SK-N-SH (cell line): ENCODE measurements at regions not wholly inside any gene's neighbourhood (a gene's known extent, or its start where the extent isn't known, plus 50 kb on each side); places are given as distances from the start of the nearest gene placed in this dataset.

Source experiments
- CTCF ChIA-PET: fragments of 300-600, 350-600 bp; formaldehyde crosslinking; extraction: SDS; loops from one replicate; lab custom pipeline; 2021; lab: Yijun Ruan, JAX
- POLR2A ChIA-PET: fragments of 350-600 bp; sonication (Branson Sonifier 250); formaldehyde crosslinking; extraction: SDS; loops from one replicate; lab custom pipeline; 2020; ENCODE audit warnings: antibody characterized with exemption, inconsistent platforms; lab: Yijun Ruan, JAX
- DNase-seq: peaks from one replicate; pipeline ENCODE4 v3.0.0; 2012
- H2AFZ ChIP-seq: fragments of 200-600 bp; sonication (generic); 2 replicates; pipeline ENCODE4 v1.8.1; 2016; ENCODE audit warnings: antibody characterized with exemption, mild to moderate bottlenecking, low read depth
- H3F3A ChIP-seq: fragments of 200-600 bp; sonication (generic); replicated peaks from 2 replicates; pipeline ENCODE3; 2016; ENCODE audit warnings: antibody characterized with exemption, mild to moderate bottlenecking; ENCODE audit not compliant: insufficient read depth
- H3K27ac ChIP-seq, 2 experiments: fragments of 200-500 bp in 1 of 2; fragments of 200-600 bp in 1 of 2; sonication (Bioruptor generic) in 1 of 2; sonication (generic), shearing (Covaris generic) in 1 of 2; 2 replicates each; pipeline versions ENCODE4 v1.5.1 to v1.6.1; 2014 to 2016; ENCODE audit warnings: low read depth in 2 of 2, inconsistent platforms in 1 of 2, low read length in 1 of 2, mild to moderate bottlenecking in 1 of 2, mixed read lengths in 1 of 2
- H3K27me3 ChIP-seq: fragments of 200-600 bp; sonication (generic), shearing (Covaris generic); 2 replicates; pipeline ENCODE4 v1.6.1; 2016; ENCODE audit warnings: mixed run types; ENCODE audit not compliant: insufficient read depth
- H3K36me3 ChIP-seq, 2 experiments: fragments of 200-500 bp in 1 of 2; fragments of 200-600 bp in 1 of 2; sonication (Bioruptor generic) in 1 of 2; sonication (generic) in 1 of 2; replicated peaks in 1 of 2; 2 replicates each; pipeline versions ENCODE3 to v1.5.1; 2014 to 2016; ENCODE audit warnings: low read length in 1 of 2, mild to moderate bottlenecking in 1 of 2; ENCODE audit not compliant: insufficient read depth in 2 of 2, control insufficient read depth in 1 of 2
- H3K4me1 ChIP-seq, 2 experiments: fragments of 200-500 bp in 1 of 2; fragments of 200-600 bp in 1 of 2; sonication (Bioruptor generic) in 1 of 2; sonication (generic), shearing (Covaris generic) in 1 of 2; 2 replicates each; pipeline versions ENCODE4 v1.5.1 to v1.6.1; 2014 to 2016; ENCODE audit warnings: low read depth in 1 of 2, low read length in 1 of 2, mixed run types in 1 of 2; ENCODE audit not compliant: insufficient read depth in 2 of 2, control insufficient read depth in 1 of 2
- H3K4me2 ChIP-seq: fragments of 200-600 bp; sonication (generic), shearing (Covaris generic); 2 replicates; pipeline ENCODE4 v1.6.1; 2017; ENCODE audit warnings: mixed run types
- H3K4me3 ChIP-seq, 2 experiments: fragments of 200-500 bp in 1 of 2; fragments of 200-600 bp in 1 of 2; sonication (Bioruptor generic) in 1 of 2; sonication (generic), shearing (Covaris generic) in 1 of 2; 2 replicates each; pipeline versions ENCODE4 v1.5.1 to v1.8.1; 2014 to 2016; ENCODE audit warnings: low read depth in 2 of 2, inconsistent platforms in 1 of 2, low read length in 1 of 2, mild to moderate bottlenecking in 1 of 2, mixed read lengths in 1 of 2, moderate library complexity in 1 of 2
- H3K79me2 ChIP-seq: fragments of 200-600 bp; sonication (generic); 2 replicates; pipeline ENCODE4 v1.8.1; 2017; ENCODE audit warnings: mild to moderate bottlenecking; ENCODE audit not compliant: insufficient read depth
- H3K9ac ChIP-seq: fragments of 200-600 bp; sonication (generic); 2 replicates; pipeline ENCODE4 v1.6.1; 2017; ENCODE audit warnings: mixed run types
- H3K9me2 ChIP-seq: fragments of 200-600 bp; sonication (generic); 2 replicates; pipeline ENCODE4 v1.6.1; 2017; ENCODE audit warnings: mixed run types
- H3K9me3 ChIP-seq: fragments of 200-600 bp; sonication (generic); 2 replicates; pipeline ENCODE4 v1.6.1; 2017; ENCODE audit warnings: mixed run types, mild to moderate bottlenecking, moderate library complexity
- H4K20me1 ChIP-seq: fragments of 200-600 bp; sonication (generic); 2 replicates; pipeline ENCODE4 v1.6.1; 2017; ENCODE audit warnings: mild to moderate bottlenecking, mixed run types; ENCODE audit not compliant: insufficient read depth
- CHD2 ChIP-seq: fragments of 150-350 bp; IDR thresholded peaks from 2 replicates; pipeline ENCODE4 v1.6.1; 2018; ENCODE audit warnings: low read length; ENCODE audit not compliant: partially characterized antibody
- EP300 ChIP-seq, 2 experiments: IDR thresholded peaks; 2 replicates each; pipeline versions ENCODE4 v1.4.0 to v1.6.1; 2012; ENCODE audit warnings: borderline replicate concordance in 1 of 2, low read depth in 1 of 2, low read length in 1 of 2
- EZH2phosphoT487 ChIP-seq: fragments of 200-600 bp; sonication (generic); IDR thresholded peaks from 2 replicates; pipeline ENCODE4 v1.6.1; 2017; ENCODE audit warnings: low read depth, mixed run types, mild to moderate bottlenecking, antibody characterized with exemption, moderate library complexity, borderline replicate concordance
- FOXJ3 ChIP-seq: sonication (generic); formaldehyde crosslinking; IDR thresholded peaks from 2 replicates; pipeline ENCODE4 v1.5.1; 2020; ENCODE audit warnings: mild to moderate bottlenecking, missing genetic modification reagents
- GATA2 ChIP-seq: sonication (generic); formaldehyde crosslinking; IDR thresholded peaks from 2 replicates; pipeline ENCODE4 v1.5.0; 2020; ENCODE audit warnings: mild to moderate bottlenecking, missing genetic modification reagents
- MXI1 ChIP-seq: IDR thresholded peaks from 2 replicates; pipeline ENCODE4 v1.6.1; 2012; ENCODE audit warnings: mild to moderate bottlenecking, low read depth, low read length, improper control_type of control experiment
- NFIC ChIP-seq: IDR thresholded peaks from 2 replicates; pipeline ENCODE4 v1.4.0; 2012; ENCODE audit warnings: borderline replicate concordance
- POLR2AphosphoS5 ChIP-seq: IDR thresholded peaks from 2 replicates; pipeline ENCODE4 v1.6.1; 2012; ENCODE audit warnings: low read depth, low read length
- RAD21 ChIP-seq: IDR thresholded peaks from 2 replicates; pipeline ENCODE4 v1.6.1; 2012; ENCODE audit warnings: mild to moderate bottlenecking, low read length
- RCOR1 ChIP-seq: fragments of 150-350 bp; IDR thresholded peaks from 2 replicates; pipeline ENCODE4 v1.6.1; 2017; ENCODE audit warnings: antibody characterized with exemption, low read length
- SMC3 ChIP-seq: IDR thresholded peaks from 2 replicates; pipeline ENCODE4 v1.6.1; 2012; ENCODE audit warnings: low read depth, low read length, improper control_type of control experiment
- TCF12 ChIP-seq: IDR thresholded peaks from 2 replicates; pipeline ENCODE4 v1.4.0; 2012
- TEAD4 ChIP-seq: IDR thresholded peaks from 2 replicates; pipeline ENCODE4 v1.4.0; 2012; ENCODE audit warnings: mild to moderate bottlenecking, borderline replicate concordance; ENCODE audit not compliant: insufficient read depth
- WGBS: methylation state at CpG from one replicate; pipeline ENCODE4 v1.1.6; 2017; ENCODE audit warnings: low lambda C conversion rate; 5-methylcytosine and 5-hydroxymethylcytosine counted together
- TF ChIP-seq, protein P1 (sequence below): IDR thresholded peaks from 2 replicates; pipeline ENCODE4; 2012
- TF ChIP-seq, protein P2 (sequence below): IDR thresholded peaks from 2 replicates; pipeline ENCODE4 v1.4.0; 2012; ENCODE audit warnings: low read depth, borderline replicate concordance

DNA sequence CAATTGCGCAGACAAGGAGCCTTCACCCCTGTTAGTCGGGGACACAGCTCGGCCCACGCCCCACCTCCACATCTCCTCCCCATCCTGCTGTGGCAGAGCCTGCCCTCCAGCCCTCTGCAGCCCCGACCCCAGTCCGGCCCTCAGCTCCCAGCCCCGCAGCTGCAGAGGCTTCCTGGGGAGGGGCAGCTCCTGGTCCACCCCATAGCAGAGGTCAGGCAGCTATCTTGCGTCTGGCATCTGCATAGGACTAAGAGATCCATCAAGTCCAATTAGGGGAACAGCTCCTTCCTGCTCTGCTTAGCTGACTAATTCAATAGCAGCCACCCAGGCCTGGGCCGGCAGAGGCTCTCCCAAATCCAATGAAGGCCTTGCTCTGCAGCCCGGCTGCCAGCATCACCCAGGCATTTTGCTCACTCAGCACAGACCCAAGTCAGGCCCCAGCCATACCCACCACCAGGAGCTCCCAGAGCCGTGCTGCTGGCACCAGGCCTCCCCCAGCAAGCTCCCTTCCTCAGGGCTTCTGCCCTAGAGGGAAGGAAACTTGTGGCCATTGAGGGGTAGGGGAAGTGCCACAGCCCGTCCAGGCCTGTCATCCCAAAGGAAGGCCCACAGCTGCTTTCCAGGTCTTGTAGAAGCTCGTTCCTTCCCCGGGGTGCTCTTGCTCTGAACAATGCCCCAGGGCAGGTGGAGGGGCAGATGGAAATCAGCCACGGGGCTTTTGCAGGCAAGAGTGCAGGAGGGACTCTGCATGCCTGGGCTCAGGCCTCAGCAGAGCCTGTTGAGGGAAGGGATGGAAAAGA, 106.2 kb upstream of the RET start:
- peaks cover 0 to 59% of the 10 kb centered on the region in 2 experiments; a peak in 2 of 4 replicates for H3K4me1 ChIP-seq
- no peaks in the 10 kb centered on the region for H3K9me2 ChIP-seq
- no peak overlapping the region for H3K4me2 ChIP-seq
- no peaks in the 10 kb centered on the region for H3K27me3 ChIP-seq
- no peak overlapping the region for H2AFZ ChIP-seq
- no peak overlapping the region for H3K4me3 ChIP-seq
- TF ChIP-seq RCOR1 = peak; percentile 97
- TF ChIP-seq EZH2phosphoT487 = no peak
- TF ChIP-seq CHD2 = peak; percentile 92
- TF ChIP-seq FOXJ3 = peak; percentile 95
- peak; percentile 35 to 100; a peak in 3 of 4 replicates for TF ChIP-seq EP300 (IDR thresholded peaks at IDR 0.05; ENCODE audit: borderline replicate concordance in 1 of 2, low read depth in 1 of 2, low read length in 1 of 2)
- TF ChIP-seq, protein P1, sequence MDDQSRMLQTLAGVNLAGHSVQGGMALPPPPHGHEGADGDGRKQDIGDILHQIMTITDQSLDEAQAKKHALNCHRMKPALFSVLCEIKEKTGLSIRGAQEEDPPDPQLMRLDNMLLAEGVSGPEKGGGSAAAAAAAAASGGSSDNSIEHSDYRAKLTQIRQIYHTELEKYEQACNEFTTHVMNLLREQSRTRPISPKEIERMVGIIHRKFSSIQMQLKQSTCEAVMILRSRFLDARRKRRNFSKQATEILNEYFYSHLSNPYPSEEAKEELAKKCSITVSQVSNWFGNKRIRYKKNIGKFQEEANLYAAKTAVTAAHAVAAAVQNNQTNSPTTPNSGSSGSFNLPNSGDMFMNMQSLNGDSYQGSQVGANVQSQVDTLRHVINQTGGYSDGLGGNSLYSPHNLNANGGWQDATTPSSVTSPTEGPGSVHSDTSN = peak; percentile 55; the same call in 1 of the 2 replicates
- peak; percentile 29; the same call in 1 of the 2 replicates for TF ChIP-seq SMC3
- TF ChIP-seq POLR2AphosphoS5 = peak; percentile 33; the same call in 1 of the 2 replicates
- TF ChIP-seq, protein P2, sequence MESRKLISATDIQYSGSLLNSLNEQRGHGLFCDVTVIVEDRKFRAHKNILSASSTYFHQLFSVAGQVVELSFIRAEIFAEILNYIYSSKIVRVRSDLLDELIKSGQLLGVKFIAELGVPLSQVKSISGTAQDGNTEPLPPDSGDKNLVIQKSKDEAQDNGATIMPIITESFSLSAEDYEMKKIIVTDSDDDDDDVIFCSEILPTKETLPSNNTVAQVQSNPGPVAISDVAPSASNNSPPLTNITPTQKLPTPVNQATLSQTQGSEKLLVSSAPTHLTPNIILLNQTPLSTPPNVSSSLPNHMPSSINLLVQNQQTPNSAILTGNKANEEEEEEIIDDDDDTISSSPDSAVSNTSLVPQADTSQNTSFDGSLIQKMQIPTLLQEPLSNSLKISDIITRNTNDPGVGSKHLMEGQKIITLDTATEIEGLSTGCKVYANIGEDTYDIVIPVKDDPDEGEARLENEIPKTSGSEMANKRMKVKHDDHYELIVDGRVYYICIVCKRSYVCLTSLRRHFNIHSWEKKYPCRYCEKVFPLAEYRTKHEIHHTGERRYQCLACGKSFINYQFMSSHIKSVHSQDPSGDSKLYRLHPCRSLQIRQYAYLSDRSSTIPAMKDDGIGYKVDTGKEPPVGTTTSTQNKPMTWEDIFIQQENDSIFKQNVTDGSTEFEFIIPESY = no peak
- TF ChIP-seq TEAD4 = 0 out of 2 replicates have a peak, but pooled peaks have one; percentile 36
- TF ChIP-seq TCF12 = peak; percentile 68
- peak; percentile 99 for TF ChIP-seq GATA2 (CRISPR knock-in tag)
- no peak for TF ChIP-seq NFIC
- TF ChIP-seq RAD21 = peak; percentile 44; the same call in 1 of the 2 replicates
- 0 out of 2 replicates have a peak, but pooled peaks have one; percentile 22 for TF ChIP-seq MXI1
- H3K9me3 ChIP-seq = no peaks in the 10 kb centered on the region
- 29% methylated on average over 11 of the region's 15 CpGs for WGBS
- POLR2A ChIA-PET = interaction anchor here (0.5 to 3.9 kb wide), 23 partner anchors 9 to 140 kb away, joined by 3 to 75 read pairs (median 5); partner anchors contain the start of gene RET
- CTCF ChIA-PET = interaction anchor here (0.7 to 4.7 kb wide), 15 partner anchors 10 to 116 kb away, joined by 3 to 38 read pairs (median 6); no protein-coding TSS in a partner anchor
- no peaks in the 10 kb centered on the region for H3K79me2 ChIP-seq
- DNase-seq = peak; percentile 90
- no peak overlapping the region for H3K9ac ChIP-seq
- no peaks in the 10 kb centered on the region for H4K20me1 ChIP-seq
- no peaks in the 10 kb centered on the region for H3F3A ChIP-seq
- H3K36me3 ChIP-seq = no peaks in the 10 kb centered on the region
- peak overlapping the region; percentile 20 to 100; a peak in 3 of 4 replicates for H3K27ac ChIP-seq
